ENCODE measurements at regions not wholly inside any gene's neighbourhood (a gene's known extent, or its start where the extent isn't known, plus 50 kb on each side); places are given as distances from the start of the nearest gene placed in this dataset.

DNA sequence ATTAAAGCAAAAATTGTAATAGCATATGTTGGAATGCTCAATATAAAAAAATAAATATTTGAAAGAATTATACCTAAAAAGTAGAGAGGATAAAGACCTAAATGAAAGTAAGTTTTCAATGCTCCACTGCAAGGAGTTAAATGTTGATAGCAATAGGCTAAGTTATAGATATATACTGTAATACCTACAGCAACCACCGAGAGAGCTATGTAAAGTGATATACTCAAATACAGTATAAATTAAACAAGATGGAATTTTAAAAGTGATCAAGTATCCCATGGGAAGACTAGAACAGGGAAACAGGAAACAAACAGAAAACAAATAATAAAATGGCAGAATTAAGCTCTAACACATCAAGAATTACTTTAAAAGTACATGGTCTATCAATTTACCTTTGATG is 73.9 kb downstream of the CASP3 start:
- no peak for DNase-seq (ENCODE audit: low read depth, low spot score)
- TF ChIP-seq, protein P1, sequence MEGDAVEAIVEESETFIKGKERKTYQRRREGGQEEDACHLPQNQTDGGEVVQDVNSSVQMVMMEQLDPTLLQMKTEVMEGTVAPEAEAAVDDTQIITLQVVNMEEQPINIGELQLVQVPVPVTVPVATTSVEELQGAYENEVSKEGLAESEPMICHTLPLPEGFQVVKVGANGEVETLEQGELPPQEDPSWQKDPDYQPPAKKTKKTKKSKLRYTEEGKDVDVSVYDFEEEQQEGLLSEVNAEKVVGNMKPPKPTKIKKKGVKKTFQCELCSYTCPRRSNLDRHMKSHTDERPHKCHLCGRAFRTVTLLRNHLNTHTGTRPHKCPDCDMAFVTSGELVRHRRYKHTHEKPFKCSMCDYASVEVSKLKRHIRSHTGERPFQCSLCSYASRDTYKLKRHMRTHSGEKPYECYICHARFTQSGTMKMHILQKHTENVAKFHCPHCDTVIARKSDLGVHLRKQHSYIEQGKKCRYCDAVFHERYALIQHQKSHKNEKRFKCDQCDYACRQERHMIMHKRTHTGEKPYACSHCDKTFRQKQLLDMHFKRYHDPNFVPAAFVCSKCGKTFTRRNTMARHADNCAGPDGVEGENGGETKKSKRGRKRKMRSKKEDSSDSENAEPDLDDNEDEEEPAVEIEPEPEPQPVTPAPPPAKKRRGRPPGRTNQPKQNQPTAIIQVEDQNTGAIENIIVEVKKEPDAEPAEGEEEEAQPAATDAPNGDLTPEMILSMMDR (IDR thresholded peaks at IDR 0.05; ENCODE audit: low read depth, low read length) = no peak
- CTCF ChIA-PET = interaction anchor here (0.5 to 0.8 kb wide), 2 partner anchors 365 to 408 kb away, joined by 3 to 10 read pairs; no protein-coding TSS in a partner anchor
- POLR2A ChIA-PET = no interaction called here
- no peak overlapping the region for H3K4me3 ChIP-seq (ENCODE audit: low read depth, low read length)
- no peaks in the 10 kb centered on the region for H3K9me3 ChIP-seq (ENCODE audit: control insufficient read depth, insufficient read depth, low read length)
- peaks cover 1% of the 10 kb centered on the region for H3K27me3 ChIP-seq (ENCODE audit: control insufficient read depth, insufficient read depth, low read length)
- H3K27ac ChIP-seq (ENCODE audit: low read depth, low read length) = no peak overlapping the region

DNA sequence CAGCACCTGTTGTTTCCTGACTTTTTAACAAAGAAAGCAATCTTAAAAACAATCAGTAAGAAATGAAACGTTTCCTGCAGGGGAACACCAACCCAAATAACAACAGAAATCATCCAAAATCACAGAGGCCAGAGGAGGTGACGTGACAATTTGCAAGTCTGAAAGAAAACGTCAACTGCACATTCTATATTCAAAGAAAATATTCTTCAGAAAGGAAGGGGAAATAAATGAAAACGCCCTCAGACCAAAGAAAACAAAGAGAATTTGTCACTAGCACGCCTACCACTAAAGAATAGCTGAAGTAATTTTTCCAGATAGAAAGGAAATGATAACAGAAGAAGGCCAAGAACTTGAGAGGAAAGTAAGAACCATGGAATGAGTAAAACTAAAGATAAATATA is 74.4 kb downstream of the CASP3 start:
- Histone ChIP-seq H3K27me3 (ENCODE audit: control insufficient read depth, insufficient read depth, low read length) (no peaks in the 10 kb centered on the region), H3K4me3 (ENCODE audit: low read depth, low read length) (no peak overlapping the region), H3K27ac (ENCODE audit: low read depth, low read length) (no peak overlapping the region), H3K9me3 (ENCODE audit: control insufficient read depth, insufficient read depth, low read length) (no peaks in the 10 kb centered on the region)
- ChIA-PET POLR2A (no interaction called here), CTCF (interaction anchor here (0.5 to 0.8 kb wide), 2 partner anchors 366 to 407 kb away, joined by 3 to 10 read pairs; no protein-coding TSS in a partner anchor)
- no peak for DNase-seq (ENCODE audit: low read depth, low spot score)
- TF ChIP-seq, protein P1 (IDR thresholded peaks at IDR 0.05; ENCODE audit: low read depth, low read length) = no peak

DNA sequence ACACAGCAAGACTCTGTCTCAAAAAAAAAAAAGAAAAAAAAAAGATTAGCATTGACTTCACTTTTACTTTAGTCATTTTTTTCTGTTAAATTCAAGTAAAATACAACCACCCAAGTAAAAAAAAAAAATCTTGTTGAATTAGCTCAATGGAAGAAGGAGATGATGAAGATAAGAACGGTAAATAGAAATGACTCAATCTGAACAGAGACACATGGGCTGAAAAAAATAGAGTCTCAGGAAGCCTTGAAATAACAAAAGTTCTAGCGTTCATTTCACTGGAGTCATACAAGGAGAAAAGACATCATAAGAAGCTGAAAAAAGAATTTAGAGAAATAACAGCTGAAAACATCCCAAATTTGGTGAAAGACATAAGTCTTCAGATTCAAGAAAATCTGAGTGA is 75.5 kb downstream of the CASP3 start:
- no peak overlapping the region for H3K4me3 ChIP-seq (ENCODE audit: low read depth, low read length)
- H3K27ac ChIP-seq (ENCODE audit: low read depth, low read length) = no peak overlapping the region
- CTCF ChIA-PET = interaction anchor here (0.6 kb wide), 1 partner anchor 12 kb away, joined by 4 read pairs; no protein-coding TSS in a partner anchor
- H3K27me3 ChIP-seq (ENCODE audit: control insufficient read depth, insufficient read depth, low read length) = no peaks in the 10 kb centered on the region
- POLR2A ChIA-PET = no interaction called here
- no peaks in the 10 kb centered on the region for H3K9me3 ChIP-seq (ENCODE audit: control insufficient read depth, insufficient read depth, low read length)
- DNase-seq (ENCODE audit: low read depth, low spot score) = no peak
- TF ChIP-seq, protein P1 (IDR thresholded peaks at IDR 0.05; ENCODE audit: low read depth, low read length) = no peak

DNA sequence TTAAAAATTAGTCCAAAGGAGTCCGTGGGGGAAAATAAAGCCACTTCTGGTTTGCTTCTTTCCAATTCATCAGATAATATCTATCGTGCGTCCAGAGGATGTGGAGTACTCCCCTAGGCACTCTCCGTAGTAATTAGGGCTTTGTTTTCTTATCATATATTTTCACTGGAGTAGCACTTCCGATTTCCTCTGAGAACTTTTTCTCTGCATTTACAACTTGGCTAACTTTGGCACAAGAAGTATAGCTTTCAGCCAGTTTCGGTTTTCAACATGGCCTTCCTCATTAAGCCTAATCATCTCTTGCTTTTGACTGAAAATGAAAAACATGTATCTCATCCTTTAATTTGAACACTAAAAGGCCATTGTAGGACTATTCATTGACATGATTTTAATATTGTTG is 80.5 kb downstream of the CASP3 start:
- Histone ChIP-seq H3K4me3 (ENCODE audit: low read depth, low read length) (no peak overlapping the region), H3K27ac (ENCODE audit: low read depth, low read length) (no peak overlapping the region), H3K9me3 (ENCODE audit: control insufficient read depth, insufficient read depth, low read length) (no peaks in the 10 kb centered on the region), H3K27me3 (ENCODE audit: control insufficient read depth, insufficient read depth, low read length) (peaks cover 2% of the 10 kb centered on the region)
- DNase-seq (ENCODE audit: low read depth, low spot score) = no peak
- CTCF ChIA-PET = no interaction called here
- TF ChIP-seq, protein P1 (IDR thresholded peaks at IDR 0.05; ENCODE audit: low read depth, low read length) = no peak
- POLR2A ChIA-PET = no interaction called here

DNA sequence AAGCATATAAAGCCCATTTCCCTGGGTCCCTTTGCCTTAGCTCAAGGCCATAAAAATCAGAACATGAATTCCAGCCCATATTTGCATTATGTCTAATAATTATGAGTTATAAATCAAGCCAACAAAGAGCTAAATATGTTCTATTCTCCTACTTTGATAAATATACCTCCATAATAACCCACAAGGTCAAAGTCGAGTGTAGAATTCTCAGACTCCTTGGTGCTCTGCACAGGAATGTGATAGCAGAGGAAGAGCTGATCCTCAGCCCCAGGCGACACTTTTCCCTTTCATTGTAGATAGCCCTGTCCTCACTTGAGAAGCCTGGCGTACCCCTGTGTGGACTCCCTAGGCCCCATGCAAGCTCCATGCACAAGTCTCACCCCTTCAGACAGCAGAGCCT is 85.6 kb downstream of the CASP3 start:
- no peak overlapping the region for H3K27ac ChIP-seq (ENCODE audit: low read depth, low read length)
- H3K9me3 ChIP-seq (ENCODE audit: control insufficient read depth, insufficient read depth, low read length) = no peaks in the 10 kb centered on the region; the same call in 1 of the 2 replicates
- DNase-seq (ENCODE audit: low read depth, low spot score) = no peak
- CTCF ChIA-PET = no interaction called here
- TF ChIP-seq, protein P1 (IDR thresholded peaks at IDR 0.05; ENCODE audit: low read depth, low read length) = no peak
- H3K27me3 ChIP-seq (ENCODE audit: control insufficient read depth, insufficient read depth, low read length) = peaks cover 2% of the 10 kb centered on the region
- H3K4me3 ChIP-seq (ENCODE audit: low read depth, low read length) = no peak overlapping the region
- POLR2A ChIA-PET = no interaction called here

Measured in AG04450 (cell line).